Ascending aorta (tissue), 2 donors: ENCODE measurements at regions not wholly inside any gene's neighbourhood (a gene's known extent, or its start where the extent isn't known, plus 50 kb on each side); places are given as distances from the start of the nearest gene placed in this dataset.
"Not testable (repeated sequence)": the region's sequence is repeated elsewhere in the genome, so short reads cannot be mapped to it uniquely, and the experiment has no call there.

Source experiments
- DNase-seq, 2 donors: peaks; one replicate each; pipeline ENCODE4 v3.0.0-alpha.2; 2019; ENCODE audit warnings: low spot score in 2 of 2
- H3K27ac ChIP-seq, 2 donors: fragments of 200-600 bp; sonication (generic); one replicate each; pipeline ENCODE4 v1.5.1; 2016 to 2017; ENCODE audit warnings: mild to moderate bottlenecking in 1 of 2
- H3K27me3 ChIP-seq: fragments of 200-600 bp; sonication (generic); one replicate; pipeline ENCODE4 v1.5.1; 2017
- H3K36me3 ChIP-seq, 2 donors: fragments of 200-600 bp; sonication (generic); one replicate each; pipeline ENCODE4 v1.5.1; 2016
- H3K4me1 ChIP-seq, 2 donors: fragments of 200-600 bp; sonication (generic); one replicate each; pipeline ENCODE4 v1.5.1; 2016 to 2017; ENCODE audit warnings: mild to moderate bottlenecking in 1 of 2
- H3K4me3 ChIP-seq, 2 donors: fragments of 200-600 bp; sonication (generic); one replicate each; pipeline ENCODE4 v1.5.1; 2016 to 2017; ENCODE audit warnings: mild to moderate bottlenecking in 1 of 2
- H3K9me3 ChIP-seq, 2 donors: fragments of 200-600 bp; sonication (generic); one replicate each; pipeline ENCODE4 v1.5.1; 2016
- intact Hi-C: fragments of 100-400 bp; cut with DNase I; formaldehyde crosslinking; loops from one replicate; pipeline ENCODE4 v1.15.1; 2023
- TF ChIP-seq, protein P1 (sequence below), 3 experiments: fragments of 200-600 bp in 2 of 3; fragments of 450-650 bp in 1 of 3; sonication (generic) in 2 of 3; IDR thresholded peaks; one replicate each; pipeline ENCODE4 v1.5.1; 2016 to 2019; ENCODE audit warnings: antibody characterized with exemption in 3 of 3, mild to moderate bottlenecking in 1 of 3, moderate library complexity in 1 of 3

DNA sequence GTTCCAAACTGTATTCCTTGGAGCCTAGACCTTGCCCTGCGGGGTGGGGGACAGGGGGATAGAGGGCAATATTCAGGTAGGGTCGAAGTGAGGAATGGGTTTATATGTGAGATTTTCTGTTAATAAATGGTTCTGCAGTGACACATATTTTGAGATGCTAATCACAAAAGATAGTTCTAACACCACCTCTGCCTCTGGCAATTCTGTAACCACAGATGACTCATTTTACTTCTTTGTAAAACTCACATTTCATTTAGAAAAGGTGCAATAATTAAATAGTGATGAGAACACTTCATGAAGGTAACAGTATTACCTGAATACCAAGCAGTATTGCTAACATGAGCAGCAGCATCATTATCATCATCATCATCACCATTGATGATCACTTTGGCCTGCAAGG, 306.6 kb downstream of the SUCLG1 start:
- Histone ChIP-seq H3K36me3 (no peaks in the 10 kb centered on the region), H3K9me3 (no peaks in the 10 kb centered on the region), H3K4me1 (no peaks in the 10 kb centered on the region), H3K4me3 (no peak overlapping the region), H3K27me3 (no peaks in the 10 kb centered on the region), H3K27ac (no peak overlapping the region)
- TF ChIP-seq, protein P1, sequence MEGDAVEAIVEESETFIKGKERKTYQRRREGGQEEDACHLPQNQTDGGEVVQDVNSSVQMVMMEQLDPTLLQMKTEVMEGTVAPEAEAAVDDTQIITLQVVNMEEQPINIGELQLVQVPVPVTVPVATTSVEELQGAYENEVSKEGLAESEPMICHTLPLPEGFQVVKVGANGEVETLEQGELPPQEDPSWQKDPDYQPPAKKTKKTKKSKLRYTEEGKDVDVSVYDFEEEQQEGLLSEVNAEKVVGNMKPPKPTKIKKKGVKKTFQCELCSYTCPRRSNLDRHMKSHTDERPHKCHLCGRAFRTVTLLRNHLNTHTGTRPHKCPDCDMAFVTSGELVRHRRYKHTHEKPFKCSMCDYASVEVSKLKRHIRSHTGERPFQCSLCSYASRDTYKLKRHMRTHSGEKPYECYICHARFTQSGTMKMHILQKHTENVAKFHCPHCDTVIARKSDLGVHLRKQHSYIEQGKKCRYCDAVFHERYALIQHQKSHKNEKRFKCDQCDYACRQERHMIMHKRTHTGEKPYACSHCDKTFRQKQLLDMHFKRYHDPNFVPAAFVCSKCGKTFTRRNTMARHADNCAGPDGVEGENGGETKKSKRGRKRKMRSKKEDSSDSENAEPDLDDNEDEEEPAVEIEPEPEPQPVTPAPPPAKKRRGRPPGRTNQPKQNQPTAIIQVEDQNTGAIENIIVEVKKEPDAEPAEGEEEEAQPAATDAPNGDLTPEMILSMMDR (IDR thresholded peaks at IDR 0.05): no peak
- DNase-seq: no peak
- intact Hi-C loops: no loop called here

DNA sequence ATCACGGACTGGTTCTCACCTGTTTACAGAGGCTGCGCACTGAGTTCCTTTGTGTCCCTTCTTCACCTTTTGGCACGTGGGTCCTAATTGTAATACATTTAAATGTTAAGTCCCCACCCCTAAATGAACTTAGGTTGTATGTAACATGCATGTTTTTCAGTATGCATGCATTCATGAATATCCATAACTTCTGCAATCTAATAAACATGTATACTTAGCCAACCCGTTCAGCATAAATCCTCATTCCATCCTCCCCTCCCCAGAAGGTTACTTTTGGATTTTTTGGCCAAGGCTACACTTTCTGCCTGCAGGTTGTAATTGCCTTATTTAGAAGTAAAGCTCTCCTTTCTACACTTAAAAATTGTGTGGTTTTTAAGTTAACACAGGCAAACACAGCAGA, 314.7 kb downstream of the SUCLG1 start:
- TF ChIP-seq, protein P1 (IDR thresholded peaks at IDR 0.05): no peak
- Histone ChIP-seq H3K27me3 (no peaks in the 10 kb centered on the region), H3K4me3 (no peak overlapping the region), H3K9me3 (no peaks in the 10 kb centered on the region), H3K4me1 (no peaks in the 10 kb centered on the region), H3K36me3 (no peaks in the 10 kb centered on the region), H3K27ac (no peak overlapping the region)
- DNase-seq: no peak
- intact Hi-C loops: no loop called here

- Histone ChIP-seq H3K36me3 (no peaks in the 10 kb centered on the region), H3K27ac (no peak overlapping the region), H3K9me3 (no peaks in the 10 kb centered on the region), H3K4me1 (no peaks in the 10 kb centered on the region), H3K4me3 (no peak overlapping the region), H3K27me3 (no peaks in the 10 kb centered on the region)
- DNase-seq: no peak
- TF ChIP-seq, protein P1 (IDR thresholded peaks at IDR 0.05): no peak
- intact Hi-C loops: no loop called here
These were observed 322.0 kb downstream of the SUCLG1 start for GRCh38 chr2:84137034-84137433.

- no peak for DNase-seq
- no peaks in the 10 kb centered on the region for H3K9me3 ChIP-seq
- no peak overlapping the region for H3K27ac ChIP-seq
- H3K36me3 ChIP-seq: no peaks in the 10 kb centered on the region
- H3K4me1 ChIP-seq: no peaks in the 10 kb centered on the region
- H3K27me3 ChIP-seq: no peaks in the 10 kb centered on the region
- intact Hi-C loops: no loop called here
- no peak overlapping the region for H3K4me3 ChIP-seq
- TF ChIP-seq, protein P1 (IDR thresholded peaks at IDR 0.05): no peak
These were observed 326.7 kb downstream of the SUCLG1 start for GRCh38 chr2:84132370-84132769.

DNA sequence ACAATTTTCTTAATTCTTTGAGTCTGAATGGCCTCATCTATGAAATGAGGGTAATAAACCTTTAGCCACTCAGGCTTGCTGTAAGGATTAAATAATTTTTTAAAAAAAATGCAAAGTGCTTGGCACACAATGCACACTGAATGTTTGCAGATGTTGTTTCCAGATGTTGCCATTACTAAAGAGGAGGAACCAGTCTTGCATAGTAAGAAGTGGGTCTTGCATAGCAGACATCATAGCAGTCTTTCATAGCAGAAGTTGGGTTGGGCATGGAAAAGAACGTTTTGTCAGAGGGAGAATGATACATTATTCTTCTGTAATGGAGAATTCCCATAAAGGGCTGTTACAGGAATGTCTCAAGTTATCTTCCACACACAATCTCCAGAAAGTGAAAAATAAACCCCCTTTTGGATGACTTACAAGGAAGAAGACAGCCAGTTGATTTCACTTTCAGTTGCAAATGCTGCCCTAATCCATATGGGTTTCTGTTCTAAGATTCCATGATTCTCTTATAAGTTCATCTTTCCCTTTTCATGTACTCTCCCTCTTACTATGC, 327.7 kb downstream of the SUCLG1 start:
- Histone ChIP-seq H3K4me1 (no peaks in the 10 kb centered on the region), H3K27ac (no peak overlapping the region), H3K36me3 (no peaks in the 10 kb centered on the region), H3K27me3 (no peaks in the 10 kb centered on the region), H3K9me3 (no peaks in the 10 kb centered on the region), H3K4me3 (no peak overlapping the region)
- DNase-seq: no peak
- TF ChIP-seq, protein P1 (IDR thresholded peaks at IDR 0.05): no peak
- intact Hi-C loops: no loop called here

DNA sequence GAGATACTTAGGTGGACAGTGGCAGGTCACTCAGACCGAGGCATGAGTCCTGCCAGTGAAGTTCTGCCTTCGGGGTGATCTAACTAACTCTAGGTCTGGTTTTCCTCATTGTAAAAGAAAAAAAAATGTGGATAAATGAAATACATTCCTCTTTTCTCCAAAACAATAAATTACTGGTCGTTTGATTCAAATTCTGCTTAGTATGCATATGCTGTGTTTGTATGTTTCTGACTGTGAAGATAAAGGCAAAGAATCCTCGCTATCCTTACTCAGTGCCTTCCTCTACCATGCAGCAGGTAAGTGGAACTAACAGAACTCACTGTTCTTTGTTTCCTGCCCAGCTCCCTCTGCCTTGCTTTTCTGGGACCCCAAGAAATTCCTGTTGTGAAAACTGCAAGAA, 330.1 kb downstream of the SUCLG1 start:
- no peak for DNase-seq
- intact Hi-C loops: no loop called here
- Histone ChIP-seq H3K4me1 (no peaks in the 10 kb centered on the region), H3K27ac (no peak overlapping the region), H3K36me3 (no peaks in the 10 kb centered on the region), H3K4me3 (no peak overlapping the region), H3K27me3 (no peaks in the 10 kb centered on the region), H3K9me3 (no peaks in the 10 kb centered on the region)
- TF ChIP-seq, protein P1 (IDR thresholded peaks at IDR 0.05): no peak

- H3K9me3 ChIP-seq, H3K27ac ChIP-seq, intact Hi-C loops, H3K36me3 ChIP-seq, H3K4me3 ChIP-seq, DNase-seq, H3K4me1 ChIP-seq, H3K27me3 ChIP-seq: not testable (repeated sequence)
These were observed 331.3 kb downstream of the SUCLG1 start for GRCh38 chr2:84127812-84128211.
